ENCODE measurements at regions not wholly inside any gene's neighbourhood (a gene's known extent, or its start where the extent isn't known, plus 50 kb on each side); places are given as distances from the start of the nearest gene placed in this dataset.

- 91% methylated on average over 5 of the region's 5 CpGs for WGBS (ENCODE audit: insufficient coverage)
- H3K27me3 Mint-ChIP-seq (ENCODE audit: low read depth in 3 of 3): peaks cover 2 to 3% (median 2%) of the 10 kb centered on the region in 3 donors
Measured at GRCh38 chr19:29420065-29420464, 105.7 kb upstream of the VSTM2B start.

DNA sequence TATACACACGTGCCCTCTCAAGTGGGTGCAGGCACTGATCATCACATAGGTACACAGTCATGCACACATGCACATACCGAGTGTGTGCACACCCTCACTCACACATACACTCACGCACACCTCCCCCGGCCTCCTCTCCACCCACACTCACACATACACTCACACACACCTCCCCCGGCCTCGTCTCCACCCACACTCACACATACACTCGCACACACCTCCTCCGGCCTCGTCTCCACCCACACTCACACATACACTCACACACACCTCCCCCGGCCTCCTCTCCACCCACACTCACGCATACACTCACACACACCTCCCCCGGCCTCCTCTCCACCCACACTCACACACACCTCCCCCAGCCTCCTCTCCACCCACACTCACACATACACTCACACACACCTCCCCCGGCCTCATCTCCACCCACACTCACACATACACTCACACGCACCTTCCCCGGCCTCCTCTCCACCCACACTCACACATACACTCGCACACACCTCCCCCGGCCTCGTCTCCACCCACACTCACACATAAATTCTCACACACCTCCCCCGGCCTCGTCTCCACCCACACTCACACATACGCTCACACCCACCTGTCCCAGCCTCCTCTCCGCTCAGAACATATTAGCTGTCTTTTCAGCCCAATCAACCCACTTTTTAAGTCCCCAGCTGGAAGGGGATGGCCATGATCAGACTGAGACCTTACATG is 105.2 kb upstream of the VSTM2B start:
- Histone ChIP-seq H3K36me3 (replicated peaks in 1 of 2; ENCODE audit: control insufficient read depth in 1 of 2, insufficient read depth in 2 of 2, low read length in 2 of 2) (no peaks in the 10 kb centered on the region), H3K4me1 (ENCODE audit: control insufficient read depth in 1 of 2, insufficient read depth in 2 of 2, low read length in 2 of 2) (no peaks in the 10 kb centered on the region), H3K27me3 (ENCODE audit: control insufficient read depth in 2 of 2, insufficient read depth in 2 of 2, low read length in 2 of 2) (no peaks in the 10 kb centered on the region), H3K4me3 (replicated peaks in 1 of 3; ENCODE audit: low read depth in 2 of 3, low read length in 3 of 3) (no peak overlapping the region), H3K9me3 (replicated peaks in 1 of 2; ENCODE audit: control insufficient read depth in 1 of 2, insufficient read depth in 1 of 2, low read length in 2 of 2) (no peaks in the 10 kb centered on the region), H2AFZ (ENCODE audit: insufficient read depth, low read depth, low read length, poor library complexity, severe bottlenecking) (no peak overlapping the region), H4K20me1 (ENCODE audit: insufficient read depth, low read length) (no peaks in the 10 kb centered on the region), H3K9ac (ENCODE audit: insufficient read depth, low read length, poor library complexity, severe bottlenecking) (no peak overlapping the region), H3K4me2 (replicated peaks; ENCODE audit: extremely low read depth, low read length, poor library complexity, severe bottlenecking) (no peak overlapping the region), H3K27ac (ENCODE audit: low read depth in 1 of 2, low read length in 2 of 2) (no peak overlapping the region), H3K79me2 (ENCODE audit: insufficient read depth, low read length) (no peaks in the 10 kb centered on the region)
- H3K4me3 Mint-ChIP-seq: no peak overlapping the region
- no peak for DNase-seq
- no peaks in the 10 kb centered on the region for H3K36me3 Mint-ChIP-seq
- TF ChIP-seq, protein P1, sequence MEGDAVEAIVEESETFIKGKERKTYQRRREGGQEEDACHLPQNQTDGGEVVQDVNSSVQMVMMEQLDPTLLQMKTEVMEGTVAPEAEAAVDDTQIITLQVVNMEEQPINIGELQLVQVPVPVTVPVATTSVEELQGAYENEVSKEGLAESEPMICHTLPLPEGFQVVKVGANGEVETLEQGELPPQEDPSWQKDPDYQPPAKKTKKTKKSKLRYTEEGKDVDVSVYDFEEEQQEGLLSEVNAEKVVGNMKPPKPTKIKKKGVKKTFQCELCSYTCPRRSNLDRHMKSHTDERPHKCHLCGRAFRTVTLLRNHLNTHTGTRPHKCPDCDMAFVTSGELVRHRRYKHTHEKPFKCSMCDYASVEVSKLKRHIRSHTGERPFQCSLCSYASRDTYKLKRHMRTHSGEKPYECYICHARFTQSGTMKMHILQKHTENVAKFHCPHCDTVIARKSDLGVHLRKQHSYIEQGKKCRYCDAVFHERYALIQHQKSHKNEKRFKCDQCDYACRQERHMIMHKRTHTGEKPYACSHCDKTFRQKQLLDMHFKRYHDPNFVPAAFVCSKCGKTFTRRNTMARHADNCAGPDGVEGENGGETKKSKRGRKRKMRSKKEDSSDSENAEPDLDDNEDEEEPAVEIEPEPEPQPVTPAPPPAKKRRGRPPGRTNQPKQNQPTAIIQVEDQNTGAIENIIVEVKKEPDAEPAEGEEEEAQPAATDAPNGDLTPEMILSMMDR (IDR thresholded peaks at IDR 0.05): no peak
- WGBS (ENCODE audit: insufficient coverage): 84% methylated on average over 21 of the region's 22 CpGs
- intact Hi-C loops (cut with micrococcal nuclease): no loop called here
- H3K27me3 Mint-ChIP-seq (ENCODE audit: low read depth in 3 of 3): peaks cover 2 to 3% (median 2%) of the 10 kb centered on the region in 3 donors
- H3K4me1 Mint-ChIP-seq: no peaks in the 10 kb centered on the region
- peaks cover 0 to 5% (median 2%) of the 10 kb centered on the region in 7 donors for H3K9me3 Mint-ChIP-seq
- H3K27ac Mint-ChIP-seq: no peak overlapping the region

More at GRCh38 chr19:29420065-29420464, 105.7 kb upstream of the VSTM2B start:
- no peaks in the 10 kb centered on the region for H3K4me1 Mint-ChIP-seq
- TF ChIP-seq, protein P1 (IDR thresholded peaks at IDR 0.05): no peak
- H3K9ac ChIP-seq (ENCODE audit: insufficient read depth, low read length, poor library complexity, severe bottlenecking): no peak overlapping the region
- intact Hi-C loops (cut with micrococcal nuclease): no loop called here
- no peaks in the 10 kb centered on the region for H3K36me3 Mint-ChIP-seq
- no peak overlapping the region for H3K27ac ChIP-seq (ENCODE audit: low read depth in 1 of 2, low read length in 2 of 2)
- no peak overlapping the region for H3K4me3 ChIP-seq (replicated peaks in 1 of 3; ENCODE audit: low read depth in 2 of 3, low read length in 3 of 3)
- no peaks in the 10 kb centered on the region for H4K20me1 ChIP-seq (ENCODE audit: insufficient read depth, low read length)
- no peak for DNase-seq
- no peaks in the 10 kb centered on the region for H3K4me1 ChIP-seq (ENCODE audit: control insufficient read depth in 1 of 2, insufficient read depth in 2 of 2, low read length in 2 of 2)
- no peaks in the 10 kb centered on the region for H3K79me2 ChIP-seq (ENCODE audit: insufficient read depth, low read length)
- H2AFZ ChIP-seq (ENCODE audit: insufficient read depth, low read depth, low read length, poor library complexity, severe bottlenecking): no peak overlapping the region
- no peaks in the 10 kb centered on the region for H3K36me3 ChIP-seq (replicated peaks in 1 of 2; ENCODE audit: control insufficient read depth in 1 of 2, insufficient read depth in 2 of 2, low read length in 2 of 2)
- no peak overlapping the region for H3K4me2 ChIP-seq (replicated peaks; ENCODE audit: extremely low read depth, low read length, poor library complexity, severe bottlenecking)
- no peaks in the 10 kb centered on the region for H3K27me3 ChIP-seq (ENCODE audit: control insufficient read depth in 2 of 2, insufficient read depth in 2 of 2, low read length in 2 of 2)
- no peaks in the 10 kb centered on the region for H3K9me3 ChIP-seq (replicated peaks in 1 of 2; ENCODE audit: control insufficient read depth in 1 of 2, insufficient read depth in 1 of 2, low read length in 2 of 2)
- no peak overlapping the region for H3K4me3 Mint-ChIP-seq
- no peak overlapping the region for H3K27ac Mint-ChIP-seq
- H3K9me3 Mint-ChIP-seq: peaks cover 0 to 4% (median 0%) of the 10 kb centered on the region in 7 donors

Measured in CD14-positive monocyte (primary cell).